RWPE1 (cell line): ENCODE measurements at regions not wholly inside any gene's neighbourhood (a gene's known extent, or its start where the extent isn't known, plus 50 kb on each side); places are given as distances from the start of the nearest gene placed in this dataset.
A peak's percentile ranks its signal among the peaks of the same experiment; 100 is the strongest.

ENCODE experiments used
- CTCF ChIA-PET: fragments of 350-600 bp; sonication (Branson Sonifier 250); formaldehyde crosslinking; extraction: SDS; loops from one replicate; lab custom pipeline; 2021; lab: Yijun Ruan, JAX
- POLR2A ChIA-PET: fragments of 400-600 bp; formaldehyde crosslinking; extraction: SDS; loops from one replicate; lab custom pipeline; 2020; ENCODE audit warnings: antibody characterized with exemption; ENCODE audit not compliant: low non-redundant PET; lab: Yijun Ruan, JAX
- DNase-seq: peaks from one replicate; pipeline ENCODE4 v3.0.0; 2012; ENCODE audit warnings: low spot score
- H3K27ac ChIP-seq: fragments of 450-650 bp; 2 replicates; pipeline ENCODE4 v1.5.1; 2017
- TF ChIP-seq, protein P1 (sequence below): fragments of 450-650 bp; conservative IDR thresholded peaks from 2 replicates; pipeline ENCODE4 v1.5.1; 2017; ENCODE audit warnings: low read depth, mild to moderate bottlenecking

DNA sequence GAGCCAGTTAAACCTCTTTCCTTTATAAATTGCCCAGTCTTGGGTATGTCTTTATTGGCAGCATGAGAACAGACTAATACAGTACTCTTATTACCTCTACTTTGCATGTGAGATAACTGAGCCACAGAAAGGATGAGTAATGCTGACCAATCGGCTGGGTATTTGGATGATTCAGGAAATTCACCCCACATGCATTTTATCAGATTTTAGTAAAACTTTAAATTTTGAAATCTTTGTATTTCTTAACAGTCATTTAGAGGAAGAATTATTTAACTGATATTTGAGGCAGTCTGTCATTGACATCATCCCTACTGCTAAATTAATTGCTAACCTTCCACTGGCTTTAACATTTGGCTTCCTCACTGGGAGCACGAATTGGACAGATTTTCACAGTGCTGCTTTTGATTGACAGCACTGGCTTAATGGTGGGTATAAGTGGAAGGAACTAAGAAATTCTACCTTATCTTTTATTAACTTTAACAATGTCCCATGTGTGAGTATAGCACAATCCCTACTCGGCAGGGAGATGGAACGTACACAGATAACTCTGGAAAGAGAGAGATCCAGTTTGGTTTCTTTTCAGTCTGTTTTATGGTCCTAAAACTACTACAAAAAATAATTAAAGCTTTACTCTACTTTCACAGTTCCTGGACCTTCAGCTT, 261.0 kb downstream of the DACT1 start:
- ChIA-PET CTCF (no interaction called here), POLR2A (no interaction called here)
- DNase-seq, result peak; percentile 63
- TF ChIP-seq, protein P1, sequence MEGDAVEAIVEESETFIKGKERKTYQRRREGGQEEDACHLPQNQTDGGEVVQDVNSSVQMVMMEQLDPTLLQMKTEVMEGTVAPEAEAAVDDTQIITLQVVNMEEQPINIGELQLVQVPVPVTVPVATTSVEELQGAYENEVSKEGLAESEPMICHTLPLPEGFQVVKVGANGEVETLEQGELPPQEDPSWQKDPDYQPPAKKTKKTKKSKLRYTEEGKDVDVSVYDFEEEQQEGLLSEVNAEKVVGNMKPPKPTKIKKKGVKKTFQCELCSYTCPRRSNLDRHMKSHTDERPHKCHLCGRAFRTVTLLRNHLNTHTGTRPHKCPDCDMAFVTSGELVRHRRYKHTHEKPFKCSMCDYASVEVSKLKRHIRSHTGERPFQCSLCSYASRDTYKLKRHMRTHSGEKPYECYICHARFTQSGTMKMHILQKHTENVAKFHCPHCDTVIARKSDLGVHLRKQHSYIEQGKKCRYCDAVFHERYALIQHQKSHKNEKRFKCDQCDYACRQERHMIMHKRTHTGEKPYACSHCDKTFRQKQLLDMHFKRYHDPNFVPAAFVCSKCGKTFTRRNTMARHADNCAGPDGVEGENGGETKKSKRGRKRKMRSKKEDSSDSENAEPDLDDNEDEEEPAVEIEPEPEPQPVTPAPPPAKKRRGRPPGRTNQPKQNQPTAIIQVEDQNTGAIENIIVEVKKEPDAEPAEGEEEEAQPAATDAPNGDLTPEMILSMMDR, result no peak
- H3K27ac ChIP-seq, result no peak overlapping the region

DNA sequence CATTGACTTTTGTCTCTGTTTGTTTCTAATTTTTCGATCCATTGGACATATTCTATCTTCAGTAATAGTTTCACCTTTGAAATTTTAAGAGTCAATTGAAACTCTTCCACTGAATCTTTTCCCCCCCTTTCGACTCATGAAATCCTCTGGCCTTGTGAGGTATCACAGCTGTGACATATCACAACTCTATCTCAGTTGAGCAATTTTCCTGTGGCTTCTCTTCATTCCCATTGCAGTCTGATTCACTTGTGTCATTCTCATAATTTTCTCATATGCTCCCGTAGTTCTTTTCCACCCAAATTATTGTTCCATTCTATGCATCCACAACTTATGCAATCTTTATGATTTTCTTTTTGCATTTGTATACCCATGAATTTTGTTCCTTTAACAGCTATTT, 261.6 kb downstream of the DACT1 start:
- POLR2A ChIA-PET, result no interaction called here
- CTCF ChIA-PET, result no interaction called here
- H3K27ac ChIP-seq, result no peak overlapping the region
- TF ChIP-seq, protein P1, result no peak
- DNase-seq, result no peak

DNA sequence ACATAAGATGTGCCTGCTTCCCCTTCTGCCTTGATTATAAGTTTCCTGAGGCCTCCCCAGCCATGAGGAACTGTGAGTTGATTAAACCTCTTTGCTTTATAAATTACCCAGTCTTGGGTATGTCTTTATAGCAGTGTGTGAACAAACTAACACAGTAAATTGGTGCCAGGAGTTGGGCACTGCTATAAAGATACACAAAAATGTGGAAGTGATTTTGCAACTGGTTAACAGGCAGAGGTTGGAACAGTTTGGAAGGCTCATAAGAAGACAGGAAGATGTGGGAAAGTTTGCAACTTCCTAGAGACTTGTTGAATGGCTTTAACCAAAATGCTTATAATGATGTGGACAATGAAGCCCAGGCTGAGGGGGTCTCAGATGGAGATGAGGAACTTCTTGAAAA, 264.1 kb downstream of the DACT1 start:
- POLR2A ChIA-PET, result no interaction called here
- DNase-seq, result no peak
- TF ChIP-seq, protein P1, result no peak
- CTCF ChIA-PET, result no interaction called here
- H3K27ac ChIP-seq, result no peak overlapping the region

DNA sequence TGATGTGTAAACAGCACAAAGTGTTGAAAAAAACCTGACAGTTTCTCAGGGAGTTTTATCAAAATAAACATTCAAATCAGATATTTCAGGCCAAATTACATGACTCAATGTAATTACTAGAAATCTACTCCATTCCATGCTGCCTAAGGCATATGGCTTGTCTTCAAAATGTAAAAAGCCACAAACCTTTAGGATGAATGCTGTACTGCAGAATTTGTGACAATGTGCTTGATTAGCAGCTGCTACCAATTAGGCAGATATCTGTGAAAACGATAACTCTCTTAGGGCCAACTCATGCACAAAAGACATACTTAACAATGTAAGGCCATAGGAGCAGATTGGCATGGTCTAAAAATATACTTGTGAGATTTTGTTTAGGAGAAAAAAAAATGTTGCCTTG, 267.0 kb downstream of the DACT1 start:
- TF ChIP-seq, protein P1, result no peak
- POLR2A ChIA-PET, result no interaction called here
- no peak overlapping the region for H3K27ac ChIP-seq
- CTCF ChIA-PET, result no interaction called here
- DNase-seq, result no peak

DNA sequence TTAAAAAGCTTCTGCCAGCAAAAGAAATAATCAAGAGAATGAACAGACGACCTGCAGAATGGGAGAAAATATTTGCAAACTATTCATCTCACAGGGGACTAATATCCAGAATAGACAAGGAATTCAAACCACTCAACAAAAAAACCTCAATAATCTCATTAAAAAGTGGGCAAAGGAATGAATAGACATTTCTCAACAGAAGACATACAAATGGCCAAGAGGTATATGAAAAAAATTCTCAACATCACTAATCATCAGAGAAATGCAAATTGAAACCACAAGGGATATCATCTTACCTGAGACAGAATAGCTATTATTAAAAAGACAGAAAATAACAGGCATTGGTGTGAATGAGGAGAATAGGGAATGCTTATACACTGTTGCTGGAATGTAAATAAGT, 270.0 kb downstream of the DACT1 start:
- H3K27ac ChIP-seq, result no peak overlapping the region
- TF ChIP-seq, protein P1, result no peak
- DNase-seq, result no peak
- CTCF ChIA-PET, result interaction anchor here (0.6 kb wide), 1 partner anchor 118 kb away, joined by 3 read pairs; no protein-coding TSS in a partner anchor
- POLR2A ChIA-PET, result no interaction called here

DNA sequence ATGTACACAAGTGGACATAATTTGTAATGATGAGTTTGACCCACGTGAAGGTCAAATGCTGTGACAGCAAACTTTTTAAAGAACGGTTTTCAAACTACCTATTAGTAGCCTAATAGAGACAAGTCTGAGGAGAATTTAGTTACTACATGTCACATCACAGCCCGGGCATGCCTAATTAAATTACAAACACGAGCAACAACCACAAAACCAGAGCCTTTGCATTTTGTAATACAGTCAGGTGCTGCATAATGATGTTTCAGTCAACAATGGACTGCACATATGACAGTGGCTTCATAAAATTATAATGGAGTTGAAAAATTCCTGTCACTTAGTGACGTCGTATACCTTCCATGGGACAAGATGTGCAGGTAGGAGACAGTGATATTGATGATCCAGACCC, 274.5 kb downstream of the DACT1 start:
- DNase-seq, result no peak
- TF ChIP-seq, protein P1, result no peak
- H3K27ac ChIP-seq, result no peak overlapping the region
- ChIA-PET CTCF (interaction anchor here (0.6 kb wide), 1 partner anchor 235 kb away, joined by 3 read pairs; no protein-coding TSS in a partner anchor), POLR2A (no interaction called here)
